Testis (tissue), 2 donors: ENCODE measurements at regions not wholly inside any gene's neighbourhood (a gene's known extent, or its start where the extent isn't known, plus 50 kb on each side); places are given as distances from the start of the nearest gene placed in this dataset.

Experiments
- CTCF ChIP-seq, 3 experiments: fragments of 450-650 bp in 2 of 3; fragments of 200-600 bp in 1 of 3; sonication (generic) in 1 of 3; IDR thresholded peaks; one replicate each; pipeline ENCODE4 v1.5.1; 2016 to 2019; ENCODE audit warnings: antibody characterized with exemption in 3 of 3, mild to moderate bottlenecking in 2 of 3, moderate library complexity in 1 of 3
- POLR2A ChIP-seq: fragments of 450-650 bp; IDR thresholded peaks from one replicate; pipeline ENCODE4 v1.6.1; 2017; ENCODE audit warnings: antibody characterized with exemption, mild to moderate bottlenecking, moderate library complexity

- no peak for TF ChIP-seq POLR2A
- TF ChIP-seq CTCF (IDR thresholded peaks at IDR 0.05): no peak
These were observed 57.1 kb upstream of the TEX13D start for GRCh38 chrX:124275182-124275894.
